ENCODE measurements at regions not wholly inside any gene's neighbourhood (a gene's known extent, or its start where the extent isn't known, plus 50 kb on each side); places are given as distances from the start of the nearest gene placed in this dataset.

GRCh38 chr11:88439356-88439755 lies 101.8 kb upstream of the CTSC start:
- TF ChIP-seq, protein P1, sequence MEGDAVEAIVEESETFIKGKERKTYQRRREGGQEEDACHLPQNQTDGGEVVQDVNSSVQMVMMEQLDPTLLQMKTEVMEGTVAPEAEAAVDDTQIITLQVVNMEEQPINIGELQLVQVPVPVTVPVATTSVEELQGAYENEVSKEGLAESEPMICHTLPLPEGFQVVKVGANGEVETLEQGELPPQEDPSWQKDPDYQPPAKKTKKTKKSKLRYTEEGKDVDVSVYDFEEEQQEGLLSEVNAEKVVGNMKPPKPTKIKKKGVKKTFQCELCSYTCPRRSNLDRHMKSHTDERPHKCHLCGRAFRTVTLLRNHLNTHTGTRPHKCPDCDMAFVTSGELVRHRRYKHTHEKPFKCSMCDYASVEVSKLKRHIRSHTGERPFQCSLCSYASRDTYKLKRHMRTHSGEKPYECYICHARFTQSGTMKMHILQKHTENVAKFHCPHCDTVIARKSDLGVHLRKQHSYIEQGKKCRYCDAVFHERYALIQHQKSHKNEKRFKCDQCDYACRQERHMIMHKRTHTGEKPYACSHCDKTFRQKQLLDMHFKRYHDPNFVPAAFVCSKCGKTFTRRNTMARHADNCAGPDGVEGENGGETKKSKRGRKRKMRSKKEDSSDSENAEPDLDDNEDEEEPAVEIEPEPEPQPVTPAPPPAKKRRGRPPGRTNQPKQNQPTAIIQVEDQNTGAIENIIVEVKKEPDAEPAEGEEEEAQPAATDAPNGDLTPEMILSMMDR (IDR thresholded peaks at IDR 0.05), result no peak
- no peak for TF ChIP-seq POLR2A (IDR thresholded peaks at IDR 0.05)

All from adrenal gland (tissue), 5 donors.